GM12874 (cell line): ENCODE measurements at regions not wholly inside any gene's neighbourhood (a gene's known extent, or its start where the extent isn't known, plus 50 kb on each side); places are given as distances from the start of the nearest gene placed in this dataset.

ENCODE experiments used
- CTCF ChIP-seq: IDR thresholded peaks from 2 replicates; pipeline ENCODE4 v1.5.1; 2011; ENCODE audit warnings: low read depth, mild to moderate bottlenecking, control low read depth, low read length, moderate library complexity; ENCODE audit not compliant: insufficient read depth

- no peak for TF ChIP-seq CTCF
Observed at GRCh38 chr2:217553202-217553601, 449.6 kb downstream of the TNS1 start.

DNA sequence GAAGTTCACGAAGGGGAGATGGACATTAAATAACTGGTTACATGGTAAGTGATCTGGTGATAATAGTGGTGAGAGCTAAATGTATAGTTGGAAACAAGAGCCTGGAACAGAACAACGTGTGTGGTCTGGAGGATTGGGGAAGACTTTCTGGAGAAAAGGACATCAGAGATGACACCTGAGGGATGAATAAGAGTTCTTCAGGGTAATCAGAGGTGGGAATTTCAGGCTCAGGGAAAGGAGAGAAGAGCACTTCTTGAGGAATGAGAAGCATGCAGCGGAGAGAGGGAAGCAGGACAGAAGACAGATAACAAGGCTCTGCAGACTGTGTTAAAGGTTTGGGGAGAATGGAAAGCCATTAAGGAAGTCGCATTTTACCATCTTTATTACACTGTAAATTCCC is 450.7 kb downstream of the TNS1 start:
- no peak for TF ChIP-seq CTCF

- no peak for TF ChIP-seq CTCF
Observed at GRCh38 chr2:217551252-217551899, 451.4 kb downstream of the TNS1 start.

GRCh38 chr2:217539126-217539525 is 463.7 kb downstream of the TNS1 start:
- no peak for TF ChIP-seq CTCF

DNA sequence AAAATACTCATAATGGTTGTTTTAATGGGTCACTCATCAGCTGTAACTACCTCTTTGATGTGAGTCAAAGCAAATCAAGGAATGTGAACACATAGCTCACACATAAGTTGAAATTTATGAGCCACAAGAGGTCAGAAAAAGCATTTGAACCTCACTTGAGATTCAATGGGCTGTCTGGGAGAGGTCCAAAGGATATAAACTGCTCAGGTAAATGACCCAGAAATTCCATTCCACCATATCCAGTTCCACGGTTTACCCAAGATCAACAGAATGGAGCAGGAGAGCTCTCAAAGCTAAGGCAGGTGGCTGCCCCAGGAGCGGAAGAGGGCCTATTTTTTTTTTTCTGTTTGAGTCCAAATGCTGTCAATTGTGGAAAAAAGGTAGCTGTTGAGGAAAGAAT is 464.1 kb downstream of the TNS1 start:
- no peak for TF ChIP-seq CTCF

- TF ChIP-seq CTCF = no peak
Observed at GRCh38 chr2:217535957-217536708, 466.7 kb downstream of the TNS1 start.

- TF ChIP-seq CTCF = no peak
Observed at GRCh38 chr2:217530392-217531090, 472.3 kb downstream of the TNS1 start.
